Body of pancreas (tissue), 4 donors: ENCODE measurements at regions not wholly inside any gene's neighbourhood (a gene's known extent, or its start where the extent isn't known, plus 50 kb on each side); places are given as distances from the start of the nearest gene placed in this dataset.

ENCODE experiments used
- ATAC-seq: fragments of 150-250 bp; one replicate; pipeline ENCODE4 v1.9.1; 2016
- DNase-seq, 4 donors: peaks; one replicate each; pipeline ENCODE4 v3.0.0-alpha.2; 2019
- H3K27ac ChIP-seq, 4 donors: fragments of 200-600 bp; sonication (generic); 1 replicate in 3 of 4; 2 replicates in 1 of 4; pipeline versions ENCODE4 v1.5.1 to v1.6.1; 2016 to 2019; ENCODE audit warnings: mild to moderate bottlenecking in 1 of 4, mixed read lengths in 1 of 4, moderate library complexity in 1 of 4
- H3K27me3 ChIP-seq, 2 donors: fragments of 200-600 bp; sonication (generic); one replicate each; pipeline ENCODE4 v1.6.0; 2016; ENCODE audit warnings: mild to moderate bottlenecking in 1 of 2
- H3K36me3 ChIP-seq, 2 donors: fragments of 200-600 bp; sonication (generic); replicated peaks in 1 of 2; 2 replicates each; pipeline ENCODE4 v1.5.1; 2016; ENCODE audit warnings: low read depth in 2 of 2; ENCODE audit not compliant: insufficient read depth in 1 of 2
- H3K4me1 ChIP-seq: fragments of 200-600 bp; sonication (generic); one replicate; pipeline ENCODE4 v1.6.0; 2016
- H3K4me3 ChIP-seq, 2 donors: fragments of 200-600 bp; sonication (generic); 1 replicate in 1 of 2; 2 replicates in 1 of 2; pipeline ENCODE4 v1.5.1; 2016 to 2019
- H3K9me3 ChIP-seq, 3 donors: fragments of 200-600 bp; sonication (generic); 1 replicate in 2 of 3; 2 replicates in 1 of 3; pipeline ENCODE4 v1.5.1; 2016
- POLR2A ChIP-seq, 3 donors: fragments of 450-650 bp; IDR thresholded peaks; one replicate each; pipeline ENCODE4 v1.6.1; 2016; ENCODE audit warnings: antibody characterized with exemption in 3 of 3, mild to moderate bottlenecking in 2 of 3
- WGBS, 2 donors: methylation state at CpG; one replicate each; pipeline ENCODE4 v1.1.5; 2017; 5-methylcytosine and 5-hydroxymethylcytosine counted together
- intact Hi-C: fragments of 100-400 bp; cut with DNase I; formaldehyde crosslinking; loops from one replicate; pipeline ENCODE4 v1.15.1; 2023
- TF ChIP-seq, protein P1 (sequence below), 7 experiments: fragments of 450-650 bp in 4 of 7; fragments of 200-600 bp in 3 of 7; sonication (generic) in 3 of 7; IDR thresholded peaks; one replicate each; pipeline ENCODE4 v1.5.1; 2016 to 2019; ENCODE audit warnings: antibody characterized with exemption in 7 of 7

DNA sequence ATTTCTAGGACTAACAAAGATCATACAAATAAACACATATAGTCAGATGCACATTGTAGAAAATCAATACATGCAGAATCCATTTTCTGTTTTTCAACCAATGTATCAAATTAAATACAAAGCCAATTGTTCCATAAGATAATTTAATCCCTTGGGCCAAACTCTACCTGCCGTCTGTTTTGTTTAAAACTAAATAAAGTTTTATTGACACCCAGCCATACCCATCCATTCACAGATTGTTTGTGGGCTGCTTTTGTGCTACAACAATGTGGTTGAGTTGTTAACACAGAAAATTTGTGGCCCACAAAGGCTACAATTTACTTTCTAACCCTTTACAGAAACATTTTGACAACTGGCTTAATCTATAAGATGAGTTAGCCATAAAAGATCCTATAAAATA, 484.0 kb upstream of the ID2 start:
- Histone ChIP-seq H3K4me3 (no peak overlapping the region), H3K4me1 (no peaks in the 10 kb centered on the region), H3K36me3 (no peaks in the 10 kb centered on the region), H3K27me3 (no peaks in the 10 kb centered on the region), H3K27ac (no peak overlapping the region), H3K9me3 (no peaks in the 10 kb centered on the region)
- WGBS, 2 donors = 83 to 96% methylated on average over 1 of the region's 1 CpG
- TF ChIP-seq, protein P1, sequence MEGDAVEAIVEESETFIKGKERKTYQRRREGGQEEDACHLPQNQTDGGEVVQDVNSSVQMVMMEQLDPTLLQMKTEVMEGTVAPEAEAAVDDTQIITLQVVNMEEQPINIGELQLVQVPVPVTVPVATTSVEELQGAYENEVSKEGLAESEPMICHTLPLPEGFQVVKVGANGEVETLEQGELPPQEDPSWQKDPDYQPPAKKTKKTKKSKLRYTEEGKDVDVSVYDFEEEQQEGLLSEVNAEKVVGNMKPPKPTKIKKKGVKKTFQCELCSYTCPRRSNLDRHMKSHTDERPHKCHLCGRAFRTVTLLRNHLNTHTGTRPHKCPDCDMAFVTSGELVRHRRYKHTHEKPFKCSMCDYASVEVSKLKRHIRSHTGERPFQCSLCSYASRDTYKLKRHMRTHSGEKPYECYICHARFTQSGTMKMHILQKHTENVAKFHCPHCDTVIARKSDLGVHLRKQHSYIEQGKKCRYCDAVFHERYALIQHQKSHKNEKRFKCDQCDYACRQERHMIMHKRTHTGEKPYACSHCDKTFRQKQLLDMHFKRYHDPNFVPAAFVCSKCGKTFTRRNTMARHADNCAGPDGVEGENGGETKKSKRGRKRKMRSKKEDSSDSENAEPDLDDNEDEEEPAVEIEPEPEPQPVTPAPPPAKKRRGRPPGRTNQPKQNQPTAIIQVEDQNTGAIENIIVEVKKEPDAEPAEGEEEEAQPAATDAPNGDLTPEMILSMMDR (IDR thresholded peaks at IDR 0.05) = no peak
- TF ChIP-seq POLR2A (IDR thresholded peaks at IDR 0.05) = no peak
- intact Hi-C loops = no loop called here
- ATAC-seq = no peak
- DNase-seq = no peak

DNA sequence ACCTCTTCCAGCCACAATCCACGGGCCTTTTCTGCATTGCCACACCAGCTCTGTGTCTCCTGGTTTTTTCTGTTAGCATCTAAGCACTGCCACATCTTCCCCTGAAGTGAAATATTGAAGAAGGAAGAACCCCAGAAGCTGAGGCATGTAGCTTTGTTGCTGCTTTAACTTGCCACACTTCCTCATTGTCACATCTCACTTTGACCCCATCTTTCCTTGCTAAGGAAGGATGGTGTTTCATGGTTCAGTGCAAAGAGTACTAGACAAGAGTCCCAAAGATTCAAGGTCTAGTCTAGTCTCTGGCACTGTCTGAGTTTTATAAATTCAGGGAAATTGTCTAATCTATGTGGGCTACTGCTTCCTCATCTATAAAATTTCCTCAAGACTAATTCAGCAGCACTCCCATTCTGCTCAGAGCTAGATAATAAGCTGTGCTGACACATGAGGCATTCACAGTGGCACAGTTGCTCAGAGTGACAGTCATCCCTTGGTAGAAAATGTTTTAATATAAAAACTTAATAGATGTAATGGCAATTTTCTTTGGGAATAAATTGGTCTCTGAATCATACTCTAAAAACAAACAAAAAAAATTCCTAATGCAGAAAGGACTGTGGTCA, 483.0 kb upstream of the ID2 start:
- DNase-seq (no peak), ATAC-seq (no peak)
- Histone ChIP-seq H3K9me3 (no peaks in the 10 kb centered on the region), H3K27ac (no peak overlapping the region), H3K4me1 (no peaks in the 10 kb centered on the region), H3K4me3 (no peak overlapping the region), H3K27me3 (no peaks in the 10 kb centered on the region), H3K36me3 (no peaks in the 10 kb centered on the region)
- 61 to 87% methylated on average over 1 of the region's 1 CpG for WGBS, 2 donors
- intact Hi-C loops = no loop called here
- TF ChIP-seq, protein P1 (IDR thresholded peaks at IDR 0.05) = no peak
- TF ChIP-seq POLR2A (IDR thresholded peaks at IDR 0.05) = no peak

DNA sequence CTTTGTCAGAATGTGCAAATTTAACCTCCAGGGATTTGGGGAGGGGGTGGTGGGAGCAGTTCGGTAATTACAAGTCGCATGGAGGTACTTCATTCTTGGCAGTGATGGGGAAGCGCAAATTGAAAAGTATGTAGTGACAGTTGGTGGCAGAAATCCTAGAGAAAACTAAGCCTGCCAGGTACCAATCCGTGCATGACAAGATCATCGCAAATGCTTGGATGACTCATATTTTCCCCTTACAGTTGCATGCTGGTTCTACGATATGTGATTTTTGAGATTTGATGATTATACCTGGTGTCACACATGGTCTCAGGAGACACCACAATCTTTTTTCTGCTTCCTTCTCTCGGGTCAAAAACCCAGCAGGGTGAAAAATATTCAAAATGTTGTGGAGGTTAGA, 479.7 kb upstream of the ID2 start:
- Histone ChIP-seq H3K27me3 (no peaks in the 10 kb centered on the region), H3K27ac (no peak overlapping the region), H3K4me1 (no peaks in the 10 kb centered on the region), H3K9me3 (no peaks in the 10 kb centered on the region), H3K4me3 (no peak overlapping the region), H3K36me3 (no peaks in the 10 kb centered on the region)
- TF ChIP-seq, protein P1 (IDR thresholded peaks at IDR 0.05) = no peak
- TF ChIP-seq POLR2A (IDR thresholded peaks at IDR 0.05) = no peak
- ATAC-seq (no peak), DNase-seq (no peak)
- WGBS, 2 donors = 75 to 85% methylated on average over 7 of the region's 7 CpGs
- intact Hi-C loops = no loop called here

GRCh38 chr2:8203364-8203763, 478.5 kb upstream of the ID2 start:
- intact Hi-C loops = no loop called here
- Histone ChIP-seq H3K27me3 (no peaks in the 10 kb centered on the region), H3K4me3 (no peak overlapping the region), H3K27ac (no peak overlapping the region), H3K9me3 (peaks cover 0 to 9% (median 0%) of the 10 kb centered on the region in 3 donors), H3K36me3 (no peaks in the 10 kb centered on the region), H3K4me1 (no peaks in the 10 kb centered on the region)
- ATAC-seq (no peak), DNase-seq (no peak)
- 81 to 82% methylated on average over 18 of the region's 18 CpGs for WGBS, 2 donors
- TF ChIP-seq POLR2A (IDR thresholded peaks at IDR 0.05) = no peak
- TF ChIP-seq, protein P1 (IDR thresholded peaks at IDR 0.05) = no peak

DNA sequence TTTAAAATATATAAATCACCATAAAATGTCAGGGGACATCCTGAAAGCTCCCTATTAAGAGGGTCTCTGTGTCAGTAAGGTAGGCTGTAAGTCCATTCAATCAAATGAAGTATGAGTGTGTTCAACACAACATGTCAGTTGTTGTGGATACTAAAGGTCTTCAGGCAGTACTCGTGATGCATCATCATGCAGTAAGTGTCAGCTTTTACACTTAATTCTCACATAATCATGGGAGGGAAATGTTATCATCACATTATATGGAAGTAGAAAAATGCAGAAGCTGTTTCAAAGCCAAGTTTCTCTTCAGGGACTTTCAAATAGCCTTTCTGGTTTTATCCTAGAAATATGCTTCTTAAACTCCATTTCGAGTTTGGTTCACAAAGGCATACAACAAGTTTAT, 477.1 kb upstream of the ID2 start:
- no peaks in the 10 kb centered on the region for H3K36me3 ChIP-seq
- DNase-seq (no peak), ATAC-seq (no peak)
- no peak overlapping the region for H3K4me3 ChIP-seq
- H3K9me3 ChIP-seq = peaks cover 0 to 10% (median 0%) of the 10 kb centered on the region in 3 donors
- TF ChIP-seq POLR2A (IDR thresholded peaks at IDR 0.05) = no peak
- TF ChIP-seq, protein P1 (IDR thresholded peaks at IDR 0.05) = no peak
- intact Hi-C loops = no loop called here
- no peaks in the 10 kb centered on the region for H3K27me3 ChIP-seq
- H3K4me1 ChIP-seq = no peaks in the 10 kb centered on the region
- 73 to 77% methylated on average over 2 of the region's 2 CpGs for WGBS, 2 donors
- no peak overlapping the region for H3K27ac ChIP-seq
